ENCODE measurements at regions not wholly inside any gene's neighbourhood (a gene's known extent, or its start where the extent isn't known, plus 50 kb on each side); places are given as distances from the start of the nearest gene placed in this dataset.

- Histone ChIP-seq H3K36me3 (replicated peaks in 1 of 2; ENCODE audit: control insufficient read depth in 1 of 2, insufficient read depth in 2 of 2, low read length in 2 of 2) (no peaks in the 10 kb centered on the region), H3K4me1 (ENCODE audit: control insufficient read depth in 1 of 2, insufficient read depth in 2 of 2, low read length in 2 of 2) (peaks cover 0 to 11% of the 10 kb centered on the region in 2 donors), H3K4me3 (replicated peaks in 1 of 3; ENCODE audit: low read depth in 2 of 3, low read length in 3 of 3) (no peak overlapping the region), H3K27me3 (ENCODE audit: control insufficient read depth in 2 of 2, insufficient read depth in 2 of 2, low read length in 2 of 2) (no peaks in the 10 kb centered on the region), H2AFZ (ENCODE audit: insufficient read depth, low read depth, low read length, poor library complexity, severe bottlenecking) (no peak overlapping the region), H3K4me2 (replicated peaks; ENCODE audit: extremely low read depth, low read length, poor library complexity, severe bottlenecking) (no peak overlapping the region), H3K9me3 (replicated peaks in 1 of 2; ENCODE audit: control insufficient read depth in 1 of 2, insufficient read depth in 1 of 2, low read length in 2 of 2) (no peaks in the 10 kb centered on the region), H3K9ac (ENCODE audit: insufficient read depth, low read length, poor library complexity, severe bottlenecking) (no peak overlapping the region), H4K20me1 (ENCODE audit: insufficient read depth, low read length) (no peaks in the 10 kb centered on the region), H3K27ac (ENCODE audit: low read depth in 1 of 2, low read length in 2 of 2) (no peak overlapping the region), H3K79me2 (ENCODE audit: insufficient read depth, low read length) (no peaks in the 10 kb centered on the region)
- Mint-ChIP-seq H3K27me3 (ENCODE audit: low read depth in 3 of 3) (peaks cover 0 to 2% (median 0%) of the 10 kb centered on the region in 3 donors), H3K36me3 (no peaks in the 10 kb centered on the region), H3K4me1 (peaks cover 17% of the 10 kb centered on the region), H3K27ac (no peak overlapping the region), H3K9me3 (no peaks in the 10 kb centered on the region), H3K4me3 (no peak overlapping the region)
- intact Hi-C loops (cut with micrococcal nuclease): no loop called here
- WGBS (ENCODE audit: insufficient coverage): no CpG with 5 or more reads among the region's 2 CpGs
- TF ChIP-seq CTCF (IDR thresholded peaks at IDR 0.05): no peak
- no peak for DNase-seq
These were observed 131.9 kb downstream of the DAD1 start for GRCh38 chr14:22456998-22457594.

DNA sequence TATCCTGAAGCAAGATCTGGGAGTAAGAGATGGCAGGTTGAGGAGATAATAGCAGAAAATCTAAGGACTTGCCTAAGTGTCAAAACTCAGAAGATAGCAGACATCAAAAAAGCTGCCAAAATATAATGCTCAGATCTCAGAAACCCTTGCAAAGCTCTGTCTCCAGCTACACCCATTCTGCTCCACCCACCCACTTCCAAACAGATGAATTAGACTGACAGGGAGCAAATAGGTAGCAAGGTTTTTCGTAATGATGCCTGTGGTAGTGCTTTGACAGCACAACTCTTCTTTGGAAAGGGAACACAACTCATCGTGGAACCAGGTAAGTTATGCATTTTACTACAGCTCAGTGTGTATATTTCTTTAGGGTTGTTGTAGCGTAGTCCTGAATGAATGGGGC, 132.6 kb downstream of the DAD1 start:
- DNase-seq: no peak
- Mint-ChIP-seq H3K9me3 (no peaks in the 10 kb centered on the region), H3K4me1 (peaks cover 17% of the 10 kb centered on the region), H3K36me3 (no peaks in the 10 kb centered on the region), H3K27me3 (ENCODE audit: low read depth in 3 of 3) (peaks cover 0 to 2% (median 0%) of the 10 kb centered on the region in 3 donors), H3K27ac (no peak overlapping the region), H3K4me3 (no peak overlapping the region)
- no peak overlapping the region for H3K9ac ChIP-seq (ENCODE audit: insufficient read depth, low read length, poor library complexity, severe bottlenecking)
- H3K36me3 ChIP-seq (replicated peaks in 1 of 2; ENCODE audit: control insufficient read depth in 1 of 2, insufficient read depth in 2 of 2, low read length in 2 of 2): no peaks in the 10 kb centered on the region
- H3K27ac ChIP-seq (ENCODE audit: low read depth in 1 of 2, low read length in 2 of 2): no peak overlapping the region
- intact Hi-C loops (cut with micrococcal nuclease): no loop called here
- peaks cover 0 to 11% of the 10 kb centered on the region in 2 donors for H3K4me1 ChIP-seq (ENCODE audit: control insufficient read depth in 1 of 2, insufficient read depth in 2 of 2, low read length in 2 of 2)
- H3K79me2 ChIP-seq (ENCODE audit: insufficient read depth, low read length): no peaks in the 10 kb centered on the region
- H3K4me2 ChIP-seq (replicated peaks; ENCODE audit: extremely low read depth, low read length, poor library complexity, severe bottlenecking): no peak overlapping the region
- H3K27me3 ChIP-seq (ENCODE audit: control insufficient read depth in 2 of 2, insufficient read depth in 2 of 2, low read length in 2 of 2): no peaks in the 10 kb centered on the region
- no peak for TF ChIP-seq CTCF (IDR thresholded peaks at IDR 0.05)
- H3K9me3 ChIP-seq (replicated peaks in 1 of 2; ENCODE audit: control insufficient read depth in 1 of 2, insufficient read depth in 1 of 2, low read length in 2 of 2): no peaks in the 10 kb centered on the region
- H3K4me3 ChIP-seq (replicated peaks in 1 of 3; ENCODE audit: low read depth in 2 of 3, low read length in 3 of 3): no peak overlapping the region
- no peaks in the 10 kb centered on the region for H4K20me1 ChIP-seq (ENCODE audit: insufficient read depth, low read length)
- H2AFZ ChIP-seq (ENCODE audit: insufficient read depth, low read depth, low read length, poor library complexity, severe bottlenecking): no peak overlapping the region
- 83% methylated on average over 3 of the region's 3 CpGs for WGBS (ENCODE audit: insufficient coverage)

Data from CD14-positive monocyte (primary cell).